ENCODE measurements at regions not wholly inside any gene's neighbourhood (a gene's known extent, or its start where the extent isn't known, plus 50 kb on each side); places are given as distances from the start of the nearest gene placed in this dataset.

GRCh38 chr6:93970684-93971083 is 551.3 kb upstream of the EPHA7 start:
- Histone ChIP-seq H3K4me3 (no peak overlapping the region), H3K9me3 (replicated peaks) (peaks cover 6% of the 10 kb centered on the region), H3K27ac (replicated peaks) (no peak overlapping the region), H3K36me3 (no peaks in the 10 kb centered on the region), H3K27me3 (ENCODE audit: low read depth) (no peaks in the 10 kb centered on the region), H3K4me1 (no peaks in the 10 kb centered on the region)
- DNase-seq, result no peak
- no peak for TF ChIP-seq CTCF (IDR thresholded peaks at IDR 0.05; ENCODE audit: borderline replicate concordance)
- intact Hi-C loops (cut with micrococcal nuclease), result no loop called here

- intact Hi-C loops (cut with micrococcal nuclease), result no loop called here
- no peak for TF ChIP-seq CTCF (IDR thresholded peaks at IDR 0.05; ENCODE audit: borderline replicate concordance)
- H3K27me3 ChIP-seq (ENCODE audit: low read depth), result no peaks in the 10 kb centered on the region
- no peak for DNase-seq
- H3K36me3 ChIP-seq, result no peaks in the 10 kb centered on the region
- no peak overlapping the region for H3K27ac ChIP-seq (replicated peaks)
- H3K4me3 ChIP-seq, result no peak overlapping the region
- H3K9me3 ChIP-seq (replicated peaks), result peaks cover 6% of the 10 kb centered on the region
- H3K4me1 ChIP-seq, result no peaks in the 10 kb centered on the region
Observed at GRCh38 chr6:93968126-93968525, 548.8 kb upstream of the EPHA7 start.

- no peak for DNase-seq
- Histone ChIP-seq H3K27ac (replicated peaks) (no peak overlapping the region), H3K9me3 (replicated peaks) (no peaks in the 10 kb centered on the region), H3K36me3 (no peaks in the 10 kb centered on the region), H3K27me3 (ENCODE audit: low read depth) (no peaks in the 10 kb centered on the region), H3K4me1 (no peaks in the 10 kb centered on the region), H3K4me3 (no peak overlapping the region)
- no peak for TF ChIP-seq CTCF (IDR thresholded peaks at IDR 0.05; ENCODE audit: borderline replicate concordance)
- intact Hi-C loops (cut with micrococcal nuclease), result no loop called here
Observed at GRCh38 chr6:93964926-93965325, 545.6 kb upstream of the EPHA7 start.

- Histone ChIP-seq H3K4me3 (no peak overlapping the region), H3K36me3 (no peaks in the 10 kb centered on the region), H3K27me3 (ENCODE audit: low read depth) (no peaks in the 10 kb centered on the region), H3K4me1 (no peaks in the 10 kb centered on the region), H3K27ac (replicated peaks) (no peak overlapping the region), H3K9me3 (replicated peaks) (no peaks in the 10 kb centered on the region)
- TF ChIP-seq CTCF (IDR thresholded peaks at IDR 0.05; ENCODE audit: borderline replicate concordance), result no peak
- no peak for DNase-seq
- intact Hi-C loops (cut with micrococcal nuclease), result no loop called here
Observed at GRCh38 chr6:93964321-93964720, 545.0 kb upstream of the EPHA7 start.

GRCh38 chr6:93962566-93962965 is 543.2 kb upstream of the EPHA7 start:
- DNase-seq, result no peak
- Histone ChIP-seq H3K27me3 (ENCODE audit: low read depth) (no peaks in the 10 kb centered on the region), H3K9me3 (replicated peaks) (no peaks in the 10 kb centered on the region), H3K27ac (replicated peaks) (no peak overlapping the region), H3K4me3 (no peak overlapping the region), H3K4me1 (no peaks in the 10 kb centered on the region), H3K36me3 (no peaks in the 10 kb centered on the region)
- no peak for TF ChIP-seq CTCF (IDR thresholded peaks at IDR 0.05; ENCODE audit: borderline replicate concordance)
- intact Hi-C loops (cut with micrococcal nuclease), result no loop called here

- H3K4me1 ChIP-seq, result no peaks in the 10 kb centered on the region
Observed at GRCh38 chr6:93954584-93954983, 535.2 kb upstream of the EPHA7 start.

More at GRCh38 chr6:93954584-93954983, 535.2 kb upstream of the EPHA7 start:
- H3K4me3 ChIP-seq, result no peak overlapping the region
- DNase-seq, result no peak
- H3K27ac ChIP-seq (replicated peaks), result no peak overlapping the region
- no peaks in the 10 kb centered on the region for H3K36me3 ChIP-seq
- intact Hi-C loops (cut with micrococcal nuclease), result no loop called here
- TF ChIP-seq CTCF (IDR thresholded peaks at IDR 0.05; ENCODE audit: borderline replicate concordance), result no peak
- no peaks in the 10 kb centered on the region for H3K9me3 ChIP-seq (replicated peaks)
- H3K27me3 ChIP-seq (ENCODE audit: low read depth), result no peaks in the 10 kb centered on the region

Data from left ventricle myocardium inferior (tissue), 1 donor.